Type B pancreatic cell (in vitro differentiated cells): ENCODE measurements at regions not wholly inside any gene's neighbourhood (a gene's known extent, or its start where the extent isn't known, plus 50 kb on each side); places are given as distances from the start of the nearest gene placed in this dataset.

Source experiments
- DNase-seq: peaks from one replicate; pipeline ENCODE4 v3.0.0; 2021; ENCODE audit warnings: mixed read lengths; ENCODE audit not compliant: unreplicated experiment; ENCODE audit errors: extremely low spot score
- H3K27ac Mint-ChIP-seq: 2 replicates; pipeline ENCODE4 v1.8.0; 2021; ENCODE audit warnings: mild to moderate bottlenecking, mixed read lengths
- H3K27me3 Mint-ChIP-seq: 2 replicates; pipeline ENCODE4 v1.8.0; 2021; ENCODE audit warnings: mixed read lengths
- H3K36me3 Mint-ChIP-seq: 2 replicates; pipeline ENCODE4 v1.8.0; 2021; ENCODE audit warnings: mixed read lengths
- H3K4me1 Mint-ChIP-seq: one replicate; pipeline ENCODE4 v1.8.0; 2021; ENCODE audit warnings: mixed read lengths; ENCODE audit not compliant: unreplicated experiment
- H3K4me3 Mint-ChIP-seq: 2 replicates; pipeline ENCODE4 v1.8.0; 2021; ENCODE audit warnings: mild to moderate bottlenecking, mixed read lengths
- H3K9me3 Mint-ChIP-seq: 2 replicates; pipeline ENCODE4 v1.8.0; 2021; ENCODE audit warnings: mixed read lengths
- CTCF ChIP-seq: fragments of 200-600 bp; sonication (generic); conservative IDR thresholded peaks from 2 replicates; pipeline ENCODE4 v1.5.0; 2021; ENCODE audit warnings: antibody characterized with exemption, mild to moderate bottlenecking

DNA sequence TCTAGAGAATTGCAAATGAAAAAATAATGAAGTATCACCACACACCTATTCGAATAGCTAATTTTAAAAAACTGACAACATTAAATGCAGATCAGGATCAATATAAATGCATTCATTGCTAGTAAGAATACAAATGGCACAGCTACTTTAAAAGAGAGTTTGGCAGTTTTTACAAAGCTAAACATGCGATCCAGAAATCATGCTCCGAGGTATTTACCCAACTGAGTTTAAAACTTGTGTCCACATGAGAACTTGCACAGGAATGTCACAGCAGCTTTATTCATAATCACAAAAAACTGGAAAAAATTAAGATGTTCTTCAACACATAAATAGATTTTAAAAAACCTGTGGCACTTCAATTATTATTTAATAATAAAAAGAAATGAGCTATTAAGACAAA lies 345.5 kb upstream of the TRPC7 start:
- Mint-ChIP-seq H3K36me3 (no peaks in the 10 kb centered on the region), H3K4me3 (no peak overlapping the region), H3K27ac (no peak overlapping the region), H3K9me3 (no peaks in the 10 kb centered on the region), H3K4me1 (no peaks in the 10 kb centered on the region), H3K27me3 (no peaks in the 10 kb centered on the region)
- DNase-seq, result no peak
- no peak for TF ChIP-seq CTCF

- Mint-ChIP-seq H3K4me1 (no peaks in the 10 kb centered on the region), H3K36me3 (no peaks in the 10 kb centered on the region), H3K9me3 (no peaks in the 10 kb centered on the region), H3K4me3 (no peak overlapping the region), H3K27ac (no peak overlapping the region), H3K27me3 (peaks cover 5% of the 10 kb centered on the region)
- no peak for TF ChIP-seq CTCF
- no peak for DNase-seq
These were observed 338.4 kb upstream of the TRPC7 start for GRCh38 chr5:136703706-136704105.

DNA sequence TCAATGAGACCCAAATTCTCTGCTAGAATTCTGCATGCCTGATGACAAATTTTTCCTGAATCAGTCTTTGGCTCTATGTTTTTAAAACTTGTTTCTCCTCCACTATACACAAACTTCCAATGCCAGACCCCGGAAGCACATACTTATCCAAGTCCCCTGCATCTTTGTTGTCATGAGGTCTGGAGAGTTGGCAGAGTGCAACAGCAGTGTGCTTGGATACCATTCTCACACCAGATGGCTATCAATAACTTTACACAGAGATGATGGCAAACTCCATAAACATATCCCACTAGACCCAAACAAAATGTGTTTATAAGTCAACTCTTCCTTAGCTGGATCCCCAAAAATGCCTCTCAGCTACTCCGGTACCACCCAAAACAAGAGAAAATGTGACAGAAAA lies 337.7 kb upstream of the TRPC7 start:
- no peak for TF ChIP-seq CTCF
- Mint-ChIP-seq H3K27me3 (peaks cover 6% of the 10 kb centered on the region), H3K4me1 (no peaks in the 10 kb centered on the region), H3K9me3 (no peaks in the 10 kb centered on the region), H3K36me3 (no peaks in the 10 kb centered on the region), H3K27ac (no peak overlapping the region), H3K4me3 (no peak overlapping the region)
- DNase-seq, result no peak

GRCh38 chr5:136701191-136701590 lies 335.8 kb upstream of the TRPC7 start:
- Mint-ChIP-seq H3K27me3 (peaks cover 11% of the 10 kb centered on the region), H3K4me3 (no peak overlapping the region), H3K27ac (no peak overlapping the region), H3K36me3 (no peaks in the 10 kb centered on the region), H3K9me3 (no peaks in the 10 kb centered on the region), H3K4me1 (no peaks in the 10 kb centered on the region)
- no peak for TF ChIP-seq CTCF
- no peak for DNase-seq

DNA sequence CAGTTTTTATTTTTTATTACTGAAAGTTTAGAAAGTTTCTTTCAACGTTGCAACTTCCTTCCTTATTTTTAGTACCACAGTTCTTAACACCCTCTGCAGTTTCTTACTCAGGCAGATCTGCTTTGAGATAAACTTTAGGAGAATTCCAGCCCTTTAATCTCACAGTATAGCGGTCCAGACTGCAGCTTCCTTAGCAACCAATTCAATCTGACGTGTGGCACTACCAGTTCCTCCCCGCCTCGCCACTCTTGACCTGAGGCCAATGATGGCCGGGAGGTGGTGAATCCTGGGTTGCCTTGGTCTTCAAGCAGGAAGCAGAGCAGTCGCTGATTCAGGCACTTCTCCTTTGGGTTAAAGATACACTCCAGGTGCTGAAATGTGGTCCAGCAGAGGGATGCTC lies 334.3 kb upstream of the TRPC7 start:
- no peaks in the 10 kb centered on the region for H3K4me1 Mint-ChIP-seq
- peaks cover 11% of the 10 kb centered on the region for H3K27me3 Mint-ChIP-seq
- no peak for TF ChIP-seq CTCF
- DNase-seq, result no peak
- H3K27ac Mint-ChIP-seq, result no peak overlapping the region
- no peak overlapping the region for H3K4me3 Mint-ChIP-seq
- H3K9me3 Mint-ChIP-seq, result no peaks in the 10 kb centered on the region
- no peaks in the 10 kb centered on the region for H3K36me3 Mint-ChIP-seq

DNA sequence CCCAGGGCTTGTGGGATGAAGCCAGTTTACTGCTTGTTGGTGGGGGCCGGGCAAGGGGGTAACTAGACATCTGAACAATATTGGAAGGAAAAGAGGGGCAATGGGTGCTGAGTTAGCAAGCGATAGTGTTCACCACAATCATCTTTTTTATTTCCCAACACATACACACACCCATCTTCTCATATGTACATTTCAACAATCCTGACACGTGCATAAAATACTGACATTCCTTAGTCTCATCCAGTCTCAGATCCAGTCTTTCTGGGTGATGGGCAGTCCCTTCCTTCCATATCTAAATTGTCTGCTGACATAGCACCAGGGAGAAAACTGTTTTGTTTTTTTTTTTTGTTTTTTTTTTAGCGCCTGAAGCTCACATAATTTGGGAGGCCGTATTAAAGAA lies 333.6 kb upstream of the TRPC7 start:
- Mint-ChIP-seq H3K36me3 (no peaks in the 10 kb centered on the region), H3K9me3 (no peaks in the 10 kb centered on the region), H3K4me1 (no peaks in the 10 kb centered on the region), H3K4me3 (no peak overlapping the region), H3K27me3 (peaks cover 11% of the 10 kb centered on the region), H3K27ac (no peak overlapping the region)
- DNase-seq, result no peak
- no peak for TF ChIP-seq CTCF
